K562 (cell line): ENCODE measurements at regions not wholly inside any gene's neighbourhood (a gene's known extent, or its start where the extent isn't known, plus 50 kb on each side); places are given as distances from the start of the nearest gene placed in this dataset.

Experiments
- ATAC-seq: fragments of 200-7000 bp; cut with Tn5 transposase; 3 replicates; pipeline ENCODE4 v1.9.1; 2020; ENCODE audit warnings: moderate library complexity
- BruUV-seq: library from RNA; stranded (reverse); fragments of 400-500 nt; replicated peaks from 2 replicates; lab custom pipeline; 2021; lab: Mats Ljungman, UMichigan
- CTCF ChIA-PET: fragments of 300-600 bp; formaldehyde crosslinking; extraction: SDS; loops from one replicate; lab custom pipeline; 2021; ENCODE audit warnings: low intra/inter-chr PET ratio; lab: Yijun Ruan, JAX
- POLR2A ChIA-PET: fragments of 300-600, 350-650 bp; sonication (Branson Sonifier 250); formaldehyde crosslinking; extraction: SDS; loops from one replicate; lab custom pipeline; 2021; ENCODE audit warnings: antibody characterized with exemption, inconsistent platforms; lab: Yijun Ruan, JAX
- DNase-seq, 4 experiments: peaks; one replicate each; pipeline versions ENCODE4 v3.0.0 to v3.0.0-alpha.2; 2011 to 2018; ENCODE audit warnings: low spot score in 3 of 4, mixed read lengths in 3 of 4; ENCODE audit errors: extremely low read depth in 1 of 4
- FAIRE-seq: peaks from 2 replicates; lab custom pipeline; 2011; peaks lifted over from hg19 to GRCh38; lab: Jason Lieb, UNC
- H2AFZ ChIP-seq: 2 replicates; pipeline ENCODE4 v1.6.0; 2011; ENCODE audit warnings: low read depth, low read length, control low read depth, inconsistent platforms
- H3K27ac ChIP-seq: fragments of 200-600 bp; 3 replicates; pipeline ENCODE4 v1.8.0; 2011; ENCODE audit warnings: low read depth, mild to moderate bottlenecking, control low read depth, inconsistent platforms, low read length, moderate library complexity, mixed read lengths; ENCODE audit errors: extremely low read depth
- H3K27me3 ChIP-seq, 2 experiments: fragments of 300-600 bp in 1 of 2; 2 replicates in 1 of 2; 3 replicates in 1 of 2; pipeline versions ENCODE4 v1.6.0 to v1.8.0; 2011; ENCODE audit warnings: inconsistent platforms in 2 of 2, low read length in 2 of 2, mild to moderate bottlenecking in 1 of 2, mixed read lengths in 1 of 2, moderate library complexity in 1 of 2; ENCODE audit not compliant: control insufficient read depth in 2 of 2, insufficient read depth in 2 of 2
- H3K36me3 ChIP-seq: fragments of 300-600 bp; 3 replicates; pipeline ENCODE4 v1.8.0; 2011; ENCODE audit warnings: mild to moderate bottlenecking, low read length, inconsistent platforms; ENCODE audit not compliant: control insufficient read depth, insufficient read depth
- H3K4me1 ChIP-seq, 2 experiments: fragments of 200-600 bp in 1 of 2; replicated peaks in 1 of 2; 2 replicates in 1 of 2; 3 replicates in 1 of 2; pipeline versions ENCODE4 v1.5.1 to v1.8.0; 2011; ENCODE audit warnings: inconsistent platforms in 2 of 2, low read length in 2 of 2, mild to moderate bottlenecking in 1 of 2, mixed read lengths in 1 of 2, moderate library complexity in 1 of 2; ENCODE audit not compliant: control insufficient read depth in 2 of 2, insufficient read depth in 2 of 2
- H3K4me2 ChIP-seq: 2 replicates; pipeline ENCODE4 v1.6.1; 2011; ENCODE audit warnings: low read length, control low read depth, inconsistent platforms, mixed read lengths; ENCODE audit not compliant: insufficient read depth
- H3K4me3 ChIP-seq: fragments of 200-600 bp; sonication (generic), shearing (Covaris generic); 2 replicates; pipeline ENCODE4 v1.5.1; 2016; ENCODE audit warnings: control low read depth, inconsistent platforms
- H3K79me2 ChIP-seq: fragments of 200-600 bp; 3 replicates; pipeline ENCODE4 v1.8.0; 2011; ENCODE audit warnings: low read length, inconsistent platforms; ENCODE audit not compliant: control insufficient read depth, insufficient read depth
- H3K9ac ChIP-seq, 2 experiments: 2 replicates each; pipeline versions ENCODE4 v1.6.0 to v1.6.1; 2011; ENCODE audit warnings: low read depth in 2 of 2, low read length in 2 of 2, control low read depth in 1 of 2, inconsistent platforms in 1 of 2, mild to moderate bottlenecking in 1 of 2, mixed read lengths in 1 of 2; ENCODE audit not compliant: insufficient read depth in 1 of 2
- H3K9me1 ChIP-seq: one replicate; pipeline ENCODE4 v1.6.0; 2011; ENCODE audit warnings: inconsistent platforms, mild to moderate bottlenecking, low read length, moderate library complexity; ENCODE audit not compliant: control insufficient read depth, insufficient read depth
- H3K9me3 ChIP-seq: replicated peaks from 2 replicates; pipeline ENCODE4 v1.5.1; 2011; ENCODE audit warnings: low read depth, low read length, inconsistent platforms; ENCODE audit not compliant: control insufficient read depth, insufficient read depth
- H4K20me1 ChIP-seq: replicated peaks from 2 replicates; pipeline ENCODE4 v1.6.1; 2011; ENCODE audit warnings: low read length, inconsistent platforms, mixed read lengths; ENCODE audit not compliant: control insufficient read depth, insufficient read depth
- CHCHD3 ChIP-seq: fragments of 250-450 bp; sonication (Bioruptor Pico); IDR thresholded peaks from 2 replicates; pipeline ENCODE4 v2.1.2; 2022; ENCODE audit warnings: mild to moderate bottlenecking
- EP300 ChIP-seq: IDR thresholded peaks from 2 replicates; pipeline ENCODE4 v1.6.1; 2012; ENCODE audit warnings: low read length, improper control_type of control experiment
- EWSR1 ChIP-seq: fragments of 450-650 bp; IDR thresholded peaks from 2 replicates; pipeline ENCODE4 v1.6.1; 2018; ENCODE audit warnings: borderline replicate concordance, mild to moderate bottlenecking, low read depth, moderate library complexity; ENCODE audit not compliant: partially characterized antibody
- MEF2A ChIP-seq: IDR thresholded peaks from 2 replicates; pipeline ENCODE4 v1.6.1; 2011; ENCODE audit warnings: low read depth, mild to moderate bottlenecking, low read length, moderate library complexity; ENCODE audit not compliant: control insufficient read depth
- MEIS2 ChIP-seq: fragments of 450-650 bp; IDR thresholded peaks from 2 replicates; pipeline ENCODE4 v1.6.1; 2014; ENCODE audit warnings: mild to moderate bottlenecking; ENCODE audit not compliant: partially characterized antibody
- MTF1 ChIP-seq: fragments of 250-450 bp; sonication (Bioruptor Pico); IDR thresholded peaks from 2 replicates; pipeline ENCODE4 v1.9.0; 2021; ENCODE audit warnings: moderate library complexity, mild to moderate bottlenecking, inconsistent platforms, borderline replicate concordance
- PPARD ChIP-seq: fragments of 250-450 bp; sonication (Bioruptor Pico); IDR thresholded peaks from 2 replicates; pipeline ENCODE4 v1.8.0; 2022; ENCODE audit warnings: inconsistent platforms, mild to moderate bottlenecking, moderate library complexity
- RAD21 ChIP-seq, 2 experiments: fragments of 250-450 bp in 1 of 2; fragments of 450-650 bp in 1 of 2; sonication (Bioruptor Pico) in 1 of 2; formaldehyde crosslinking in 1 of 2; IDR thresholded peaks in 1 of 2; conservative IDR thresholded peaks in 1 of 2; 2 replicates each; pipeline versions ENCODE4 v1.4.0 to v1.8.0; 2020 to 2022; ENCODE audit warnings: mild to moderate bottlenecking in 2 of 2, moderate library complexity in 1 of 2
- SIN3B ChIP-seq: fragments of 450-650 bp; IDR thresholded peaks from 2 replicates; pipeline ENCODE4 v1.6.1; 2017; ENCODE audit warnings: low read depth, mild to moderate bottlenecking, moderate library complexity
- TFAP4 ChIP-seq: sonication (generic); formaldehyde crosslinking; IDR thresholded peaks from 2 replicates; pipeline ENCODE4 v1.8.0; 2022; ENCODE audit warnings: missing genetic modification reagents, mild to moderate bottlenecking, moderate library complexity, borderline replicate concordance
- ZNF280B ChIP-seq: fragments of 250-450 bp; sonication (Bioruptor Pico); IDR thresholded peaks from 2 replicates; pipeline ENCODE4 v1.5.1; 2021; ENCODE audit warnings: mild to moderate bottlenecking
- ZNF316 ChIP-seq: fragments of 450-650 bp; IDR thresholded peaks from 2 replicates; pipeline ENCODE4 v1.6.1; 2016
- ZNF347 ChIP-seq: fragments of 450-650 bp; formaldehyde crosslinking; IDR thresholded peaks from 2 replicates; pipeline ENCODE4 v1.4.0; 2020; ENCODE audit warnings: low read depth, mild to moderate bottlenecking, moderate library complexity
- ZNF41 ChIP-seq: fragments of 250-450 bp; sonication (Bioruptor Pico); conservative IDR thresholded peaks from 2 replicates; pipeline ENCODE4 v1.4.0; 2020; ENCODE audit warnings: mild to moderate bottlenecking
- ZNF586 ChIP-seq: fragments of 450-650 bp; formaldehyde crosslinking; conservative IDR thresholded peaks from 2 replicates; pipeline ENCODE4 v1.4.0; 2020; ENCODE audit warnings: mild to moderate bottlenecking, moderate library complexity
- WGBS: fragments of 100-300 bp; shearing (Covaris generic); methylation state at CpG from one replicate; pipeline ENCODE4 v1.1.6; 2016; ENCODE audit warnings: low coverage, mixed read lengths; ENCODE audit not compliant: insufficient coverage; ENCODE audit errors: missing lambda C conversion rate; 5-methylcytosine and 5-hydroxymethylcytosine counted together
- in situ Hi-C: fragments of 300-500 bp; cut with MboI; formaldehyde crosslinking; loops from 4 replicates; pipeline ENCODE4 v1.15.0; 2018; ENCODE audit warnings: inconsistent platforms, mixed read lengths
- intact Hi-C: fragments of 100-400 bp; cut with micrococcal nuclease; formaldehyde crosslinking; loops from 2 replicates; pipeline ENCODE4 v1.14.2; 2022
- TF ChIP-seq, protein P1 (sequence below): sonication (generic); formaldehyde crosslinking; IDR thresholded peaks from 2 replicates; pipeline ENCODE4 v1.8.1; 2023; ENCODE audit warnings: mild to moderate bottlenecking, missing genetic modification reagents
- TF ChIP-seq, protein P2 (sequence below): IDR thresholded peaks from 2 replicates; pipeline ENCODE4 v1.6.1; 2011; ENCODE audit warnings: borderline replicate concordance, low read depth, mild to moderate bottlenecking, moderate library complexity, low read length; ENCODE audit not compliant: insufficient read depth, poor library complexity, severe bottlenecking

DNA sequence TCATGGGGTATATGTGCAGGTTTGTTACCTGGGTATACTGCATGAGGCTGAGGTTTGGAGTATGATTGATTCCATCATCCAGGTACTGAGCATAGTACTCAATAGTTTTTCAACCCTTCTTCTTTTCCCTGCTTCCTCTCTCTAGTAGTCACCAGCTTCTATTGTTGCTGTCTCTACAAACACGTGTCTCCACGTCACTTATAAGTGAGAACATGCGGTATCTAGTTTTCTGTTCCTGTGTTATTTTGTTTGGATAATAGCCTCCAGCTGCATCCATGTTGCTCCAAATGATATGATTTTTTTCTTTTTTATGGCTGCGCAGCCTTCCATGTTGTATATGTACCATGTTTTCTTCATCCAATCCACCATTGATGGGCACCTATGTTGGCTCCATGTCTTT is 214.8 kb upstream of the TFPI start:
- ChIA-PET CTCF (no interaction called here), POLR2A (no interaction called here)
- Histone ChIP-seq H2AFZ (no peak overlapping the region), H3K4me2 (no peak overlapping the region), H3K9me1 (no peaks in the 10 kb centered on the region), H3K4me3 (no peak overlapping the region), H3K9ac (no peak overlapping the region), H3K27me3 (no peaks in the 10 kb centered on the region), H3K4me1 (no peaks in the 10 kb centered on the region), H3K36me3 (no peaks in the 10 kb centered on the region), H4K20me1 (no peaks in the 10 kb centered on the region), H3K27ac (no peak overlapping the region), H3K79me2 (no peaks in the 10 kb centered on the region), H3K9me3 (no peaks in the 10 kb centered on the region)
- BruUV-seq, result no TSS peak
- FAIRE-seq, result no peak
- intact Hi-C loops, result no loop called here
- in situ Hi-C loops, result no loop called here
- WGBS, result 1% methylated on average over 4 of the region's 4 CpGs
- DNase-seq, result no peak
- no peak for ATAC-seq
- TF ChIP-seq ZNF586 (no peak), MEF2A (no peak), SIN3B (no peak), ZNF316 (no peak), MEIS2 (no peak), RAD21 (CRISPR knock-in tag; conservative IDR thresholded peaks at IDR 0.05 in 1 of 2, IDR thresholded peaks at IDR 0.05 in 1 of 2) (no peak), CHCHD3 (CRISPR knock-in tag) (no peak), EP300 (no peak), ZNF41 (CRISPR knock-in tag) (no peak), EWSR1 (no peak), MTF1 (CRISPR knock-in tag) (no peak), PPARD (CRISPR knock-in tag) (no peak), TFAP4 (no peak), ZNF280B (no peak), ZNF347 (CRISPR knock-in tag) (no peak)
- TF ChIP-seq, protein P1, sequence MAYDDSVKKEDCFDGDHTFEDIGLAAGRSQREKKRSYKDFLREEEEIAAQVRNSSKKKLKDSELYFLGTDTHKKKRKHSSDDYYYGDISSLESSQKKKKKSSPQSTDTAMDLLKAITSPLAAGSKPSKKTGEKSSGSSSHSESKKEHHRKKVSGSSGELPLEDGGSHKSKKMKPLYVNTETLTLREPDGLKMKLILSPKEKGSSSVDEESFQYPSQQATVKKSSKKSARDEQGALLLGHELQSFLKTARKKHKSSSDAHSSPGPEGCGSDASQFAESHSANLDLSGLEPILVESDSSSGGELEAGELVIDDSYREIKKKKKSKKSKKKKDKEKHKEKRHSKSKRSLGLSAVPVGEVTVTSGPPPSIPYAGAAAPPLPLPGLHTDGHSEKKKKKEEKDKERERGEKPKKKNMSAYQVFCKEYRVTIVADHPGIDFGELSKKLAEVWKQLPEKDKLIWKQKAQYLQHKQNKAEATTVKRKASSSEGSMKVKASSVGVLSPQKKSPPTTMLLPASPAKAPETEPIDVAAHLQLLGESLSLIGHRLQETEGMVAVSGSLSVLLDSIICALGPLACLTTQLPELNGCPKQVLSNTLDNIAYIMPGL, result no peak
- TF ChIP-seq, protein P2, sequence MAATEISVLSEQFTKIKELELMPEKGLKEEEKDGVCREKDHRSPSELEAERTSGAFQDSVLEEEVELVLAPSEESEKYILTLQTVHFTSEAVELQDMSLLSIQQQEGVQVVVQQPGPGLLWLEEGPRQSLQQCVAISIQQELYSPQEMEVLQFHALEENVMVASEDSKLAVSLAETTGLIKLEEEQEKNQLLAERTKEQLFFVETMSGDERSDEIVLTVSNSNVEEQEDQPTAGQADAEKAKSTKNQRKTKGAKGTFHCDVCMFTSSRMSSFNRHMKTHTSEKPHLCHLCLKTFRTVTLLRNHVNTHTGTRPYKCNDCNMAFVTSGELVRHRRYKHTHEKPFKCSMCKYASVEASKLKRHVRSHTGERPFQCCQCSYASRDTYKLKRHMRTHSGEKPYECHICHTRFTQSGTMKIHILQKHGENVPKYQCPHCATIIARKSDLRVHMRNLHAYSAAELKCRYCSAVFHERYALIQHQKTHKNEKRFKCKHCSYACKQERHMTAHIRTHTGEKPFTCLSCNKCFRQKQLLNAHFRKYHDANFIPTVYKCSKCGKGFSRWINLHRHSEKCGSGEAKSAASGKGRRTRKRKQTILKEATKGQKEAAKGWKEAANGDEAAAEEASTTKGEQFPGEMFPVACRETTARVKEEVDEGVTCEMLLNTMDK, result no peak
